Fibroblast of villous mesenchyme (primary cell): ENCODE measurements at regions not wholly inside any gene's neighbourhood (a gene's known extent, or its start where the extent isn't known, plus 50 kb on each side); places are given as distances from the start of the nearest gene placed in this dataset.

Experiments
- DNase-seq: peaks from one replicate; pipeline ENCODE4 v3.0.0-alpha.2; 2010; ENCODE audit warnings: low read depth
- H3K4me3 ChIP-seq: 2 replicates; pipeline ENCODE4 v1.5.1; 2011; ENCODE audit warnings: low read depth, mild to moderate bottlenecking, low read length
- CTCF ChIP-seq: IDR thresholded peaks from 2 replicates; pipeline ENCODE4 v1.5.1; 2012; ENCODE audit warnings: low read depth, mild to moderate bottlenecking, low read length; ENCODE audit not compliant: insufficient read depth

GRCh38 chr5:167726642-167727041 lies 564.8 kb upstream of the WWC1 start:
- TF ChIP-seq CTCF = no peak
- no peak overlapping the region for H3K4me3 ChIP-seq
- no peak for DNase-seq

GRCh38 chr5:167730121-167730520 lies 561.3 kb upstream of the WWC1 start:
- no peak overlapping the region for H3K4me3 ChIP-seq
- peak; percentile 86 for DNase-seq
- no peak for TF ChIP-seq CTCF

- DNase-seq = no peak
- no peak overlapping the region for H3K4me3 ChIP-seq
- no peak for TF ChIP-seq CTCF
These were observed 560.8 kb upstream of the WWC1 start for GRCh38 chr5:167730656-167731055.

GRCh38 chr5:167731951-167732350 lies 559.5 kb upstream of the WWC1 start:
- no peak for TF ChIP-seq CTCF
- no peak for DNase-seq
- no peak overlapping the region for H3K4me3 ChIP-seq

GRCh38 chr5:167732499-167732898 lies 558.9 kb upstream of the WWC1 start:
- no peak for TF ChIP-seq CTCF
- no peak overlapping the region for H3K4me3 ChIP-seq
- DNase-seq = no peak

GRCh38 chr5:167736992-167737391 lies 554.5 kb upstream of the WWC1 start:
- no peak for TF ChIP-seq CTCF
- H3K4me3 ChIP-seq = no peak overlapping the region
- no peak for DNase-seq

GRCh38 chr5:167743695-167744464 lies 547.6 kb upstream of the WWC1 start:
- DNase-seq = peak; percentile 37
- TF ChIP-seq CTCF = no peak
- H3K4me3 ChIP-seq = no peak overlapping the region
